ENCODE measurements at regions not wholly inside any gene's neighbourhood (a gene's known extent, or its start where the extent isn't known, plus 50 kb on each side); places are given as distances from the start of the nearest gene placed in this dataset.
"Not testable (repeated sequence)": the region's sequence is repeated elsewhere in the genome, so short reads cannot be mapped to it uniquely, and the experiment has no call there.

GRCh38 chr6:110549277-110549676 lies 72.9 kb upstream of the SLC22A16 start:
- Histone ChIP-seq H3K27me3 (no peaks in the 10 kb centered on the region), H3K36me3 (no peaks in the 10 kb centered on the region; a peak in 1 of 22 replicates), H3K27ac (no peak overlapping the region), H4K20me1 (no peaks in the 10 kb centered on the region), H3K4me2 (no peak overlapping the region), H3K9me3 (replicated peaks in 1 of 11) (peaks cover 39 to 59% (median 48%) of the 10 kb centered on the region in 11 experiments), H3K4me3 (no peak overlapping the region), H3K4me1 (peaks cover 0 to 5% (median 3%) of the 10 kb centered on the region in 10 experiments; a peak in 9 of 20 replicates), H3K9ac (no peak overlapping the region)
- TF ChIP-seq Cebpa-rat (IDR thresholded peaks at IDR 0.05) = no peak

DNA sequence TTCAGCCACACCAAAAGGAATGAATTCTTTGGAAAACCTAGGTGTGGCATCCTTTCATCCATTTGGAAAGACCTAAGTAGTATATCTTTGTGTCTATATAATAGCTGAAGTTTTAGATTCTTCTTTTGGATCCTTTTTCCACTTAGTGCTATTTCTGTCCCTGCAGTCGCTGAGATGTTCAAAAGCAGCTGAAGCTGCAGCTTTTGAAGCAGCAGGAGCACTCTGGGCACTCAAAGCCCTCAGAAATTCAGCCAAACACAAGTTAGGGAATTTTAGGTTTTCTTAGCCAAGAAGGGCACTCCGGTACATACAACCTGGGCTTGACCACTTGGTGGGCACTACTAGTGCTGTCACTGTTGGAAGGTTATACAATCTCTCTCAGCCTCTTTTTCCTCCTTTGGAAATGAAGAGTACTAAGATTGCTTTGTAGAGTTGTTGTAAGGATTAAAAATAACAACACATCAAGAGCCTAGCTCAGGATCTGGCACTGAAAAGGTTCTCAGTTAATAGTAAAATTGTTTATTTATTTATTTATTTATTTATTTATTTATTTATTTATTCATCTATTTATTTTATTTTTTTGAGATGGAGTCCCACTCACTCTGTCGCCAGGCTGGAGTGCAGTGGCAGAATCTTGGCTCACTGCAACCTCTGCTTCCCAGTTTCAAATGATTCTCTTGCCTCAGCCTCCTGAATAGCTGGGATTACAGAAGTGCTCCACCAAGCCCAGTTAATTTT lies 71.9 kb upstream of the SLC22A16 start:
- no peaks in the 10 kb centered on the region for H3K27me3 ChIP-seq
- H3K4me1 ChIP-seq = peaks cover 8 to 15% (median 13%) of the 10 kb centered on the region in 10 experiments; a peak in 19 of 20 replicates
- H4K20me1 ChIP-seq = no peaks in the 10 kb centered on the region
- no peak overlapping the region for H3K4me2 ChIP-seq
- H3K4me3 ChIP-seq = no peak overlapping the region
- H3K36me3 ChIP-seq = no peaks in the 10 kb centered on the region; a peak in 1 of 22 replicates
- H3K9me3 ChIP-seq (replicated peaks in 1 of 11) = peaks cover 32 to 49% (median 38%) of the 10 kb centered on the region in 11 experiments
- no peak overlapping the region for H3K27ac ChIP-seq
- no peak for TF ChIP-seq Cebpa-rat (IDR thresholded peaks at IDR 0.05)
- H3K9ac ChIP-seq = no peak overlapping the region

DNA sequence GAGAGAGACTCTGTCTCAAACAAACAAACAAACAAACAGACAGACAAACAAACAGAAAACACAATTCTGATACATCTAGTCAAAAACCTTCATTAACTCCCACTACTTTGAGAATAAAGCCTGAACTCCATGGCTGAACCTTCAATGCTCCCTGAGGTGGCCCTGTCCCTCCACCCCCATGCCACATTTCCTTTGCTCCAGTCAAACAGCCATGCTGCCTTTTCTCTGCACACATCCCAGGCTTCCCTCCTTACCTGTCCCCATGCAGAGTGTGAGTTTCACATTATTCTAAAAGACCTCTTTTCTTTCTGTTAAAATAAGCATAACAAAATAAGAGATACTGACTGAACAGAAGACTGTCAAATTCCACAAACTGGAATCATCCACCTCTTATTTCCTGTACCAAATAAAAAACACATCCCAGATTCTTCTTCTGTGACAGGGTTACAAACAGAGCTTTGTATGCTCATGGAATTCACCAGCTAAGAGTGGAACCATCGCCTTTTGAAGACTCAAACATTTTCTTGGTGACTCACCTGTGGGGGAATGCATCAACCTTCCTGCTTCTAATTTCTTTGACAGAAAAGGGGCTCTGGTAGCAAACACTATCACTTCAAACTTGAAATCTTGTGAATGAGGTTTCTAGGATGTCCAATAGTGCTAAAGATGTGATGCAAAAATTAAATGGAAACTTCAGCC lies 71.0 kb upstream of the SLC22A16 start:
- no peaks in the 10 kb centered on the region for H3K27me3 ChIP-seq
- H3K9me3 ChIP-seq (replicated peaks in 1 of 11) = peaks cover 23 to 40% (median 29%) of the 10 kb centered on the region in 11 experiments
- H3K27ac ChIP-seq = no peak overlapping the region
- TF ChIP-seq Cebpa-rat (IDR thresholded peaks at IDR 0.05) = no peak
- no peak overlapping the region for H3K9ac ChIP-seq
- peaks cover 8 to 18% (median 15%) of the 10 kb centered on the region in 10 experiments; a peak in 19 of 20 replicates for H3K4me1 ChIP-seq
- H3K36me3 ChIP-seq = no peaks in the 10 kb centered on the region
- no peak overlapping the region for H3K4me3 ChIP-seq
- no peaks in the 10 kb centered on the region for H4K20me1 ChIP-seq
- H3K4me2 ChIP-seq = no peak overlapping the region

GRCh38 chr6:110545081-110545872 lies 68.9 kb upstream of the SLC22A16 start:
- TF ChIP-seq Cebpa-rat (IDR thresholded peaks at IDR 0.05) = no peak
- Histone ChIP-seq H3K36me3 (no peaks in the 10 kb centered on the region), H4K20me1 (no peaks in the 10 kb centered on the region), H3K9ac (no peak overlapping the region), H3K27ac (no peak overlapping the region), H3K4me3 (no peak overlapping the region), H3K4me2 (peak overlapping the region in 5 of 11 experiments; percentile 46 to 65 (median 62); a peak in 8 of 22 replicates), H3K9me3 (replicated peaks in 1 of 11) (peaks cover 4 to 19% (median 12%) of the 10 kb centered on the region in 11 experiments; a peak in 21 of 22 replicates), H3K27me3 (no peaks in the 10 kb centered on the region), H3K4me1 (peaks cover 8 to 18% (median 15%) of the 10 kb centered on the region in 10 experiments; a peak in 19 of 20 replicates)

DNA sequence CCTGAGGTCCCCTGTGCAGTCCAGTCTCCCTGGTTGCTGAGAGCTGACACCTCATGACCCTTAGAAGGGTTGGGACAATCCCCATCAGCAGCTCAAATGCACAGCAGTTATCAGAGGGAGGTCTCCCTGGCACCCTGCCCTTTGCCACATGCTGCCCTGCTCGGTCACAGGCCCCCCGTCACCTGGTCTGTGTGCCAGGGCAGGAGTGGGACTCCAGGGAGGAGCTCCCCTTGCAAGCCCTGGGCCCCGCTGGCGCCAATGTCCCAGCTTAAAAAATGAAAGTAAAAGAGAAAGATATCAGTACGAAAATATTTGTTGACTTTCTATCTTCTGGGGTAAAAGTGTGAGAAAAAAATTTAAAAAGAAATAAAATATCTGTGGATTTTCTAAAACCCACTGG lies 68.1 kb upstream of the SLC22A16 start:
- Histone ChIP-seq H3K4me2 (peak overlapping the region in 10 of 11 experiments; percentile 30 to 72 (median 58); a peak in 17 of 22 replicates), H3K4me1 (peaks cover 8 to 18% (median 15%) of the 10 kb centered on the region in 10 experiments; a peak in 19 of 20 replicates), H3K9me3 (replicated peaks in 1 of 11) (peaks cover 1 to 14% (median 11%) of the 10 kb centered on the region in 11 experiments; a peak in 19 of 22 replicates), H3K4me3 (no peak overlapping the region), H3K9ac (no peak overlapping the region), H3K36me3 (no peaks in the 10 kb centered on the region), H3K27ac (no peak overlapping the region; a peak in 2 of 22 replicates), H4K20me1 (no peaks in the 10 kb centered on the region), H3K27me3 (no peaks in the 10 kb centered on the region)
- TF ChIP-seq Cebpa-rat (IDR thresholded peaks at IDR 0.05) = no peak

DNA sequence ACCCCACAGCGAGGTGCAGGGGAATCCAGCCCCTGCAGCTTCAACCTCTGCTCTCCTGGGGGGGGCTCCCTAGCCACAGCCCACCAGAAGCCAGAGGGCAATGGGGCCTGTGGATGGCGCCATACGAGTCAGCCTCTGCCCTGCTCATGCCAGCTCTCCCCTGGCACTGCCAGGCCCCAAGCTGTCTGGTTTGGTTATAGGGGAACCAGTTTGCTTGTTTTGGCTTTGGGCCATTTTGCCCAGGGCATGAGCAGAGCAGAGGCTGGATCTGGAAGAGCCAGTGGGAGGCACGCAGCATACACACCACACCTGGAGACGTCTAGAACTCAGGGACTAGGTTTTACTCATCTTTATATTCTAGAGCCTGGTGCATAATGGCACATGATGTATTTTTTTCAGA lies 66.7 kb upstream of the SLC22A16 start:
- H3K9me3 ChIP-seq (replicated peaks in 1 of 11) = peaks cover 4 to 23% (median 13%) of the 10 kb centered on the region in 11 experiments; a peak in 19 of 22 replicates
- H3K27me3 ChIP-seq = no peaks in the 10 kb centered on the region
- no peak for TF ChIP-seq Cebpa-rat (IDR thresholded peaks at IDR 0.05)
- peak overlapping the region in 10 of 11 experiments; percentile 23 to 72 (median 58); a peak in 18 of 22 replicates for H3K4me2 ChIP-seq
- no peak overlapping the region for H3K9ac ChIP-seq
- no peak overlapping the region for H3K27ac ChIP-seq
- no peaks in the 10 kb centered on the region for H3K36me3 ChIP-seq
- peaks cover 11 to 20% (median 16%) of the 10 kb centered on the region in 10 experiments; a peak in 19 of 20 replicates for H3K4me1 ChIP-seq
- no peaks in the 10 kb centered on the region for H4K20me1 ChIP-seq
- H3K4me3 ChIP-seq = no peak overlapping the region

DNA sequence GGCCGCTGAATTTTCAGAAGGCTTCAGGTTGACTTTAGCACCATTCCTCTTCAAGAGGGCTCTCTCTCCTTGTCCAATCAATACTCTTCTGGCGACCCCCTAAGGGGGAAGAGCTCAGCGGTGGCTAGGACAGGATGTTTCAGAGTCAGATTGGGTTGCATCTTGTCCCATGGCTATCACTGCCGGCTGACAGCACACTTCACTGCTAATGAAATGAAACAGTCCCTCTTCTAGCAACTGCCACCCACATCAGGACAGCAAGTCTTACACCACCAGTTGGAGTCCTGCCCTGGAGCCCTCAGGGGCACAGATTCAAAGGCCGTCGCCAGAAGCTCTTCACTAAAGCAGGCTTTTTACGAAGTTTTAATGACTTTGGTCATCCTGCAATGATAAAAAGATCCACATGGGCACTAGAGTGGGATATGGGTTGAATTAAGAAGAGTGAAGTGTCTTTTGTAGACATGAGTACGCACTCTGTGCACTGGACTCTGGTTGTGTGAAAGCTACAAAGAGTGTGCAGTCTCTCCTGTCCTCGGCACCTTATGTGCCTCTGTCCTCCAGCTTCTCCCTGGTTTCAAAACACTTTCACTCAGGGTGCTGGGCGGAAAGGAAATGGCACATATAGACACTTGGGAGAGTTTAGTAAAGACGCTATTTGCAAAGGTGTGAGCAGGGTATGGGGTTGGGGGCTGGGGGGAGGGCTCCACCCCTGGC lies 66.1 kb upstream of the SLC22A16 start:
- Histone ChIP-seq H3K9me3 (replicated peaks in 1 of 11) (peaks cover 4 to 23% (median 13%) of the 10 kb centered on the region in 11 experiments; a peak in 19 of 22 replicates), H3K27me3 (no peaks in the 10 kb centered on the region), H3K4me3 (no peak overlapping the region), H3K9ac (no peak overlapping the region), H3K4me2 (no peak overlapping the region), H4K20me1 (no peaks in the 10 kb centered on the region), H3K27ac (no peak overlapping the region), H3K4me1 (peaks cover 11 to 26% (median 17%) of the 10 kb centered on the region in 10 experiments), H3K36me3 (no peaks in the 10 kb centered on the region)
- TF ChIP-seq Cebpa-rat (IDR thresholded peaks at IDR 0.05) = no peak

DNA sequence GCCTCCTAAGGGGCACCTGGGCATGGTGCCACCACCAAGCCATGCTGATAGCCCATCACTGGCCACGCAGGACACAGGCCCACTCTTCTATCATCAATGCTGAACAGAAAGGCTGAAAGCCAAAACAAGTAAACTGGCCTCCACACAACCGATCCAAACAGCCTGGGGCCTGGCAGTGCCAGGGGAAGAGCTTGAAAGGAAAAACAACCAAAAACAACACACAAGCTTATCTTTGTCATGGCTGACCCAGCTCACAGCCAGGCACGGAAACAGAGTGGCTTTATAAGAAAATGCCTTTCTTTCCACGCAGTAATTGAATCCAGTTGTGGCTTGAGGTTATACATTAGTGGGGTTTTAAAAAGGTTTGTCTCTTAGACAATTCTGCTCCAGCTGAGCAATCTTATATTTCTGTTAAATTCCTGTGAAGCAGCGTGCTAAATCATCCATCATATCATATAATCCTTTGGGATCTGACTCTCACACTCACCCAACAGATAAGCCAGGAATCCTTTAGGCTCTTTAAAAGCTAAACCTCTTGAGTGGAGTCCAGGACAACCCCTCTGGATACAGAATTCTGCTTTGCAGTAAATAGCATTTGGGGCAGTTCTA lies 65.4 kb upstream of the SLC22A16 start:
- no peak for TF ChIP-seq Cebpa-rat (IDR thresholded peaks at IDR 0.05)
- peaks cover 11 to 33% (median 18%) of the 10 kb centered on the region in 10 experiments for H3K4me1 ChIP-seq
- H3K9me3 ChIP-seq (replicated peaks in 1 of 11) = peaks cover 4 to 23% (median 13%) of the 10 kb centered on the region in 11 experiments; a peak in 19 of 22 replicates
- H4K20me1 ChIP-seq = no peaks in the 10 kb centered on the region
- no peaks in the 10 kb centered on the region for H3K36me3 ChIP-seq
- no peaks in the 10 kb centered on the region for H3K27me3 ChIP-seq
- H3K4me2 ChIP-seq = no peak overlapping the region
- no peak overlapping the region for H3K4me3 ChIP-seq
- H3K27ac ChIP-seq = no peak overlapping the region
- no peak overlapping the region for H3K9ac ChIP-seq

- H3K27ac ChIP-seq, H3K4me3 ChIP-seq, H3K4me2 ChIP-seq, H4K20me1 ChIP-seq, H3K36me3 ChIP-seq, H3K9ac ChIP-seq, H3K27me3 ChIP-seq: not testable (repeated sequence)
- peaks cover 9 to 21% (median 16%) of the 10 kb centered on the region in 11 experiments for H3K9me3 ChIP-seq (replicated peaks in 1 of 11)
- H3K4me1 ChIP-seq = peaks cover 11 to 40% (median 17%) of the 10 kb centered on the region in 10 experiments
Measured at GRCh38 chr6:110539277-110540019, 63.0 kb upstream of the SLC22A16 start.

Measured in BLaER1 treated with 17β-estradiol and CSF1 and Interleukin-3, amounts not matched to agents 10 nM and 100 nM (cell line).